IMR-90 (cell line): ENCODE measurements at regions not wholly inside any gene's neighbourhood (a gene's known extent, or its start where the extent isn't known, plus 50 kb on each side); places are given as distances from the start of the nearest gene placed in this dataset.

Experiments
- ATAC-seq: fragments of 200-7000 bp; cut with Tn5 transposase; 2 replicates; pipeline ENCODE4 v1.9.1; 2020; ENCODE audit warnings: low read depth, mild to moderate bottlenecking, moderate library complexity
- BruUV-seq: library from RNA; stranded (reverse); fragments of 400-500 nt; replicated peaks from 2 replicates; lab custom pipeline; 2021; lab: Mats Ljungman, UMichigan
- CTCF ChIA-PET: fragments of 300-600 bp; formaldehyde crosslinking; extraction: SDS; loops from one replicate; lab custom pipeline; 2021; ENCODE audit warnings: antibody characterized with exemption; lab: Yijun Ruan, JAX
- POLR2A ChIA-PET: fragments of 300-600 bp; sonication (Branson Sonifier 250); formaldehyde crosslinking; loops from one replicate; lab custom pipeline; 2022; ENCODE audit warnings: antibody characterized with exemption; ENCODE audit not compliant: unreplicated experiment; lab: Charles Lee
- DNase-seq: peaks from one replicate; pipeline ENCODE4 v3.0.0; 2013
- H2AFZ ChIP-seq: replicated peaks from 2 replicates; pipeline ENCODE3; 2013; ENCODE audit warnings: low read length, mild to moderate bottlenecking; ENCODE audit not compliant: poor library complexity
- H2AK5ac ChIP-seq: 2 replicates; pipeline ENCODE4 v1.6.1; 2013; ENCODE audit warnings: low read depth, low read length, inconsistent platforms
- H2AK9ac ChIP-seq: replicated peaks from 2 replicates; pipeline ENCODE3; 2013; ENCODE audit warnings: mild to moderate bottlenecking, low read depth, low read length, moderate library complexity; ENCODE audit not compliant: poor library complexity
- H2BK120ac ChIP-seq: 2 replicates; pipeline ENCODE4 v1.6.1; 2013; ENCODE audit warnings: low read depth, low read length, inconsistent platforms
- H2BK15ac ChIP-seq: 3 replicates; pipeline ENCODE4 v1.6.1; 2013; ENCODE audit warnings: low read depth, low read length, inconsistent platforms
- H2BK20ac ChIP-seq: 2 replicates; pipeline ENCODE4 v1.6.1; 2013; ENCODE audit warnings: low read depth, mild to moderate bottlenecking, inconsistent platforms, low read length, moderate library complexity
- H2BK5ac ChIP-seq: 2 replicates; pipeline ENCODE4 v1.6.1; 2013; ENCODE audit warnings: mild to moderate bottlenecking, low read depth, low read length, inconsistent platforms; ENCODE audit not compliant: poor library complexity, severe bottlenecking
- H3K14ac ChIP-seq: replicated peaks from 2 replicates; pipeline ENCODE4 v1.6.1; 2013; ENCODE audit warnings: low read depth, low read length, inconsistent platforms
- H3K18ac ChIP-seq: 2 replicates; pipeline ENCODE4 v1.6.1; 2013; ENCODE audit warnings: low read depth, low read length, control low read depth
- H3K23ac ChIP-seq: 2 replicates; pipeline ENCODE4 v1.6.1; 2013; ENCODE audit warnings: low read depth, low read length, inconsistent platforms
- H3K27ac ChIP-seq: 2 replicates; pipeline ENCODE4 v1.5.1; 2013; ENCODE audit warnings: mild to moderate bottlenecking, control low read depth, low read length; ENCODE audit not compliant: insufficient read depth
- H3K27me3 ChIP-seq: 2 replicates; pipeline ENCODE4 v1.6.1; 2013; ENCODE audit warnings: low read length; ENCODE audit not compliant: control insufficient read depth, insufficient read depth
- H3K36me3 ChIP-seq: 2 replicates; pipeline ENCODE4 v1.6.1; 2013; ENCODE audit warnings: low read length, mixed read lengths; ENCODE audit not compliant: control insufficient read depth, insufficient read depth
- H3K4ac ChIP-seq: 2 replicates; pipeline ENCODE4 v1.6.1; 2013; ENCODE audit warnings: low read depth, low read length, inconsistent platforms
- H3K4me1 ChIP-seq: 2 replicates; pipeline ENCODE4 v1.6.1; 2013; ENCODE audit warnings: low read length, mixed read lengths; ENCODE audit not compliant: control insufficient read depth, insufficient read depth
- H3K4me2 ChIP-seq: 2 replicates; pipeline ENCODE4 v1.6.1; 2013; ENCODE audit warnings: low read depth, mild to moderate bottlenecking, control low read depth, low read length, moderate library complexity
- H3K4me3 ChIP-seq: 2 replicates; pipeline ENCODE4 v1.5.1; 2013; ENCODE audit warnings: low read depth, mild to moderate bottlenecking, control low read depth, low read length, moderate library complexity; ENCODE audit not compliant: insufficient read depth
- H3K56ac ChIP-seq: 2 replicates; pipeline ENCODE4 v1.6.1; 2013; ENCODE audit warnings: low read length, inconsistent platforms; ENCODE audit not compliant: insufficient read depth; ENCODE audit errors: extremely low read depth
- H3K79me1 ChIP-seq, 2 experiments: 2 replicates each; pipeline ENCODE4 v1.6.1; 2013; ENCODE audit warnings: low read length in 2 of 2, inconsistent platforms in 1 of 2, low read depth in 1 of 2
- H3K9ac ChIP-seq: 2 replicates; pipeline ENCODE4 v1.6.1; 2013; ENCODE audit warnings: low read depth, low read length, control low read depth
- H3K9me1 ChIP-seq: 2 replicates; pipeline ENCODE4 v1.6.1; 2013; ENCODE audit warnings: low read length, inconsistent platforms; ENCODE audit not compliant: insufficient read depth
- H3K9me3 ChIP-seq: 2 replicates; pipeline ENCODE4 v1.6.1; 2013; ENCODE audit warnings: low read length; ENCODE audit not compliant: control insufficient read depth, insufficient read depth
- H4K20me1 ChIP-seq: 2 replicates; pipeline ENCODE4 v1.6.1; 2013; ENCODE audit warnings: low read length, inconsistent platforms; ENCODE audit not compliant: insufficient read depth
- H4K5ac ChIP-seq: 2 replicates; pipeline ENCODE4 v1.6.1; 2013; ENCODE audit warnings: mild to moderate bottlenecking, low read depth, low read length, control low read depth
- H4K8ac ChIP-seq, 2 experiments: 2 replicates each; pipeline ENCODE4 v1.6.1; 2013; ENCODE audit warnings: low read depth in 2 of 2, low read length in 2 of 2, control low read depth in 1 of 2, inconsistent platforms in 1 of 2
- H4K91ac ChIP-seq: 2 replicates; pipeline ENCODE4 v1.6.1; 2013; ENCODE audit warnings: low read depth, low read length, inconsistent platforms; ENCODE audit not compliant: insufficient read depth
- FOS ChIP-seq: fragments of 150-350 bp; IDR thresholded peaks from 2 replicates; pipeline ENCODE4 v1.6.1; 2016; ENCODE audit warnings: low read depth, low read length
- MAZ ChIP-seq: IDR thresholded peaks from 2 replicates; pipeline ENCODE4 v1.6.1; 2012; ENCODE audit warnings: low read depth, mild to moderate bottlenecking, low read length, improper control_type of control experiment, moderate library complexity, borderline replicate concordance
- SMC3 ChIP-seq: fragments of 150-350 bp; IDR thresholded peaks from 2 replicates; pipeline ENCODE4 v1.6.1; 2016; ENCODE audit warnings: low read depth, mild to moderate bottlenecking, antibody characterized with exemption, low read length, moderate library complexity
- WGBS, 2 experiments: methylation state at CpG; one replicate each; pipeline versions ENCODE4 v1.1.5 to v1.1.7; 2013; ENCODE audit warnings: missing lambda C conversion rate in 2 of 2; ENCODE audit not compliant: insufficient read length in 1 of 2; ENCODE audit errors: extremely low coverage in 2 of 2; 5-methylcytosine and 5-hydroxymethylcytosine counted together
- dilution Hi-C: fragments of 300-500 bp; cut with HindIII; formaldehyde crosslinking; loops from one replicate; pipeline ENCODE4 v1.14.3; 2018; ENCODE audit warnings: low sequenced_read_pairs; ENCODE audit not compliant: unreplicated experiment
- in situ Hi-C: fragments of 300-500 bp; cut with MboI; formaldehyde crosslinking; loops from 3 replicates; pipeline ENCODE4 v1.14.3; 2019; ENCODE audit warnings: low sequenced_read_pairs, inconsistent platforms, mixed read lengths
- intact Hi-C: fragments of 100-400 bp; cut with micrococcal nuclease; formaldehyde crosslinking; loops from 2 replicates; pipeline ENCODE4 v1.10.0; 2022
- TF ChIP-seq, protein P1 (sequence below): fragments of 150-350 bp; IDR thresholded peaks from 2 replicates; pipeline ENCODE4 v1.6.1; 2016; ENCODE audit warnings: low read depth, mild to moderate bottlenecking, low read length, moderate library complexity, borderline replicate concordance

DNA sequence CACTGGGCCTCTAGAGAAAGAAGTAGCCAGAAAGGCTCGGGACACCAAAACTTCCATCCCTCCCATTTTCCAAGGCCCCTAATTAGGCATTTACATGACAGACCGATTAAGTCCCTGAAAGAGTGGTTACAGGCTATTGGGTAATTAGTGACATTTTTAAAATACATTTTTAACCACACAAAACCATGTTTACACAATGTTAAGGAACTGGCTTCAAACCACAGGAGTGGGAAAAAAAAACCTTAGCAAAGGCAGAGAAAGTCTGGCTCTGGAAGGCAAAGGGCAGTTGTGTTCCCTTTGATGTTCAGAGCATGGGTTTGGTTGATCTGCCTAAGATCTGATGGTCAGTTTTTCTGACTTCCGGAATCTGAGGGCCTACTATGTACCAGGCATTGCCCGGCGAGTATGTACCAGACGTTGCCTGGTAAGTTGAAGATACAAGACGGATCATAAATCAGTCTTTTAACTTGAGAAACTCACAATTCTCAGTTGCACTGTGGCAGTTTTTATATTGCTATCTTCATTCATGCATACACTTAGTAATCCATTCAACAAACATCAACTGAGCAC is 576.5 kb downstream of the MED13L start:
- Histone ChIP-seq H2BK20ac (no peak overlapping the region), H3K4me2 (no peak overlapping the region), H3K9ac (no peak overlapping the region), H3K56ac (no peak overlapping the region), H3K23ac (no peak overlapping the region), H3K79me1 (no peaks in the 10 kb centered on the region), H3K27ac (no peak overlapping the region), H2BK120ac (no peak overlapping the region), H3K36me3 (no peaks in the 10 kb centered on the region), H3K4me3 (no peak overlapping the region), H3K27me3 (no peaks in the 10 kb centered on the region), H4K8ac (no peak overlapping the region), H4K5ac (no peak overlapping the region), H2BK15ac (no peak overlapping the region), H2BK5ac (no peak overlapping the region), H3K4me1 (no peaks in the 10 kb centered on the region), H3K9me1 (no peaks in the 10 kb centered on the region), H4K20me1 (no peaks in the 10 kb centered on the region), H3K4ac (no peak overlapping the region), H2AK5ac (no peak overlapping the region), H3K14ac (no peak overlapping the region), H2AFZ (no peak overlapping the region), H2AK9ac (no peak overlapping the region), H3K9me3 (no peaks in the 10 kb centered on the region), H3K18ac (no peak overlapping the region), H4K91ac (no peak overlapping the region)
- ChIA-PET CTCF (no interaction called here), POLR2A (no interaction called here)
- TF ChIP-seq SMC3 = no peak
- TF ChIP-seq FOS = no peak
- TF ChIP-seq MAZ = no peak
- TF ChIP-seq, protein P1, sequence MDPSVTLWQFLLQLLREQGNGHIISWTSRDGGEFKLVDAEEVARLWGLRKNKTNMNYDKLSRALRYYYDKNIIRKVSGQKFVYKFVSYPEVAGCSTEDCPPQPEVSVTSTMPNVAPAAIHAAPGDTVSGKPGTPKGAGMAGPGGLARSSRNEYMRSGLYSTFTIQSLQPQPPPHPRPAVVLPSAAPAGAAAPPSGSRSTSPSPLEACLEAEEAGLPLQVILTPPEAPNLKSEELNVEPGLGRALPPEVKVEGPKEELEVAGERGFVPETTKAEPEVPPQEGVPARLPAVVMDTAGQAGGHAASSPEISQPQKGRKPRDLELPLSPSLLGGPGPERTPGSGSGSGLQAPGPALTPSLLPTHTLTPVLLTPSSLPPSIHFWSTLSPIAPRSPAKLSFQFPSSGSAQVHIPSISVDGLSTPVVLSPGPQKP = no peak
- dilution Hi-C loops (no loop called here), in situ Hi-C loops (no loop called here), intact Hi-C loops (no loop called here)
- ATAC-seq = no peak
- WGBS, 2 experiments = no CpG with 5 or more reads among the region's 7 CpGs
- no TSS peak for BruUV-seq
- no peak for DNase-seq
